ENCODE measurements at regions not wholly inside any gene's neighbourhood (a gene's known extent, or its start where the extent isn't known, plus 50 kb on each side); places are given as distances from the start of the nearest gene placed in this dataset.

DNA sequence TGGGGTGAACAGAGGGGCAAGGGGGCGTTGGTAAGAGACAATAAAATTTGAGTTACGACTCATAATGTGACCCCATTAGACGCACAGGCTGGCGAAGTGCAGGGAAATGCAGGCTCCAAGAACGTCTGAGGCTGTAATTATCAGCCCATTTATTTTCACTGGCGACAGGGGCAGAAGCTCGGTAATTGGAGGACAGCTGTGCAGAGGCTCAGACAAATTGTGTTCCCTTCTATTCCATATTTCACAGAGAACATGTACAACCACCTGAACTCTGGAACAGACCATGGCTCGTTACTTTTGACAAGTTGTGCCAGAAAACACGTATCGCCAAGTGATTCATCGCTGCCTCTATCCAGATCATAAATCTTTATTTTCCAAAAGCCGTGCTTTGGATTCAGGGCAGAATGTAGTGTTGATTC is 137.3 kb upstream of the FRMD4A start:
- no peak for DNase-seq (ENCODE audit: low spot score)

DNA sequence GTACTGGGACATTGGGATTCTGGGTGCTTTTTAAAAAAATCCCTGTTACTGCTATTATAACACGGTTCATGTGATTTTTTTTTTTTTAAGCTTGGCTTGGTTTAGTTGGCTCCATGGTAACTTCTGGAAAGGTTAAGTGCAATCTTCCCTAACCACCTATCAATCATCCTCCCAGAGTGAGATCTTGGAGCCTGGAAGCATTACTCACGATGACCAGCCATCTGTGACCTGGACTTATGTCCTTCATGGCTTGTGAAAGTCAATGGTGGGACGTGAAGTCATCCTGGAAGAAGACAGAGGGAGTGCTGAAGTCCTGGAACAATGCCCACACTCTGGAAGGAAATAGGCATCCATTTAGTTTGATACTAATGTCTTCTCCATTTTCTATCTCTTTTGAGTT is 135.5 kb upstream of the FRMD4A start:
- no peak for DNase-seq (ENCODE audit: low spot score)

DNA sequence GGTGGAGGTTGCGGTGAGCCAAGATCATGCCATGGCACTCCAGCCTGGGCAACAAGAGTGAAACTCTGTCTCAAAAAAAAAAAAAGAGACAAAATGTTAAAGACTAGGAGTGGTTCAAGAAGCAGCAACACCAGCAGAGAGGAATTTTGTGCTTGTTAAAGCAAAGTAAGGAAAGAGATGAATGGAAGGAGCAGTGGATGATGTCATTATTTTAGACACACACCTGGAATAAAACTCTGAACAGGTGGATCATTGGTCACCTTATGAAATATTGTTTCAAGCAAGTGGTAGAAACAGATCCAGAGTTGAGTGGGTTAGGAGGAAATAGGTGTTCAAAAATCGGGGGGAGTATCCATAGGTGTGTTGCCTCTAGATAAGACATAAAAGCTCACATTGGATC is 129.7 kb upstream of the FRMD4A start:
- no peak for DNase-seq (ENCODE audit: low spot score)

DNA sequence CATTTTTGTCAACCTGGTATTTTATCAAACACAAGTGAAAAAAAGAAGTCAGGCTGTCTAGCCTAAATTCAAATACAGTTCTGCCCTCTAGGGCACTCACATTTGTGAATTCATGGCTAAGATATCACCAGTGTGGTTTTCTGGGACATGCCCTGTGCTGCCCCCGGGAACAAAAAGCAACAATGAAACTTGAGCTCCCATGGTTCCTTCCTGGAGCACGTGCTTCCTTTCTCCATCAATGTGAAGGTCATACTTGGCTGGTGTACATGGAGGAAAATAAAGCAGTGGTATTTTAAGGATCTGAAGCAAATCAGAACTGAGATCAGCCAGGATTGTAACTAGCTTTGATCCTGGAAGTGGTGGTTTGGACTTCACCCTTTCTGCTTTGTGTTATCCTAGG is 128.9 kb upstream of the FRMD4A start:
- DNase-seq (ENCODE audit: low spot score), result no peak

DNA sequence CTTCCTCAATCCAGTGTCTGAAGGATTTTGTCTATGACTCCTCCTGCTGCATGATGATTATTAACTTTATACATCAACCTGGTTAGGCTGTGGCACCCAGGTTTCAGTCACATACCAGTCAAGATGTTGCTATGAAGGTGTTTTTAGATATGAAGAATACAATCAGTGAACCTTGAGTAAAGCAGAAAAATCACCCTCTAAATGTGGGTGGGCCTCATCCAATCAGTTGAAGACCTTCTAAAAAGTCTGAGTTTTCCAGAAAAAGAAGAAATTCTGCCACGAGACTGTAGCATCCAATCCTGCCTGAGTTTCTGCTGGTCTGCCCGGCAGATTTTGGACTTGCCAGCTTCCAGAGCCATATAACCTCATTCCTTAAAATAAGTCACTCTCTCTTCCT is 126.1 kb upstream of the FRMD4A start:
- DNase-seq (ENCODE audit: low spot score), result no peak

DNA sequence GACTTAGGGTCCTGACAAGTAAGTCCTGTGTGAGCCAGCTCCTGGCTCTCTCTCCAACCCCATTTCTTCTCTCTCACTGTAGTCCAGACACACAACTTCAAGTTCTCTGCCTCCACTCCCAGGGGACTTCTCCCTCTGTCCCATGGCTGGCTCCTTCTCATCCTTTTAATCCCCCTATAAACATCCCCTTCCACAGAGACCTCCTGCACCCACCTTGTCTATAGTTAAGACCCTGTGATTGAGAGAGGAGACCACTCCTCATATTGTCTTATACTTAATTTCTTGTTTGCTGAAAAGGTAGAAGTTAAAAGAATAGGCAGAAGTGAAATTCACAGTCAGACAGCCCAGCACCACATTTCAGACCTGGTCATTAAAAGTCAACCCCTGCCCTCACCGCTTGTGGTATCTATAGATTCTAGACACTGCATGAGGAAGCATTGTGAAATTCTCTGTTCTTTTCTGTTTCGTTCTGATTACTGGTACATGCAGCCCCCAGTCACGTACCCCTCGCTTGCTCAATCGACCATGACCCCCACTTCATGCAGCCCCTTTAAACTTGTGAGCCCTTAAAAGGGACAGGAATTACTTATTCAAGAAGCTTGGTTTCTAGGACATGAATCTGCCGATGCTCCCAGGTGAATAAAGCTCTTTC is 125.6 kb upstream of the FRMD4A start:
- DNase-seq (ENCODE audit: low spot score), result no peak

DNA sequence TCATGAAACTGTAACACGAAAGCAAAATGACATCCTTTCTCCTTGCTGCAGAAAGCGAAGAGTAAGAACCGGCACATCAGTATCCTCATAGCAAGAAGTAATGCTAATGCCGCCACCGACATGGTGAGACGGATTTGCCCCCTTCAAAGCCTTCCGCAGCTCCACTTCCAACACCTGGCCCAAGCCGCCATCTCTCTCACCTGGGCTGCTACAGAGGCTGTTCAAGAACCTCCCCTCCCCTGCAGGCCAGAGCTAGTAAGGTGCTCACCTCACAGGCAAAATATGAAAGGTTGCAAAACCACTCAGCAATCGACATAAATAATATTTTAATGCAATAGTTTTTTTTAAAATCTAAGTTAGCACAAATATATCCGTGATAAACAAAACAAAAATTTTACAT is 123.9 kb upstream of the FRMD4A start:
- no peak for DNase-seq (ENCODE audit: low spot score)

DNA sequence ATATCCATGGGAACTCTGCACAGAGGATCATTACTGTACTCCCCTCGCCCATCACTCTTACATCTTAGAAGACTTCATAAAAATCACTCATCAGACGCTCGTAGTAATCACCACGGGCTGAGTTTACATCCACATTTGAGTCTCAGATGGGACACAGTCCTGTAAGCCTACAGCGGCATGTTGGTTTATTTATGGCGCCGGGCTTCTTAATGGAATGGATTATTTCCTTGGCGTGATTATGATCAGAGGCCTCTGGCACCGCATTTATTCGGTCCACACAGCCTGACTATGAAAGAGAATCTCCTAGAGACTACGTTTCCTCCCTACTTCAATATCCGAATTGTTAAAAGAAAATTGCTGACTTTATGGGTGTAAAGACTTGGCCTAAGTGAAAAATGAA is 123.5 kb upstream of the FRMD4A start:
- DNase-seq (ENCODE audit: low spot score), result no peak

DNA sequence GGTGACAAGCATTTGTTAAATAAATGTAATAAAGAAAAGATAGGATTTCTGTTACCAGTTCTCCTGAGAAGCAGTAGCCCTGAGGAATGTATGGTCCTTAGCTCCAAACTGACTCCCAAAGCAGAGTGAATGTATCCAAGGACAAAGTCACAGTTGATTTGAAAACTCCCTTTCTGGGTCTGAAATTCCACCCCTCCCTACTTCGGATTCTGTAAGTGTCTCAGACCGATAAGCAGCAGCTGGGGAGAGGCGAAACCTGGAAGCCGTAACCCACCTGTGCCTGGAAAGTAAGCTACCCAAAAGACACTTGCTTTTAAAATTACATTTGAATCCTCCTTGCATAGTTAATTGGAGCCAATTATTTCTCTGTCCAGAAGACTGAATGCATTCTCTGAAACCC is 122.9 kb upstream of the FRMD4A start:
- no peak for DNase-seq (ENCODE audit: low spot score)

DNA sequence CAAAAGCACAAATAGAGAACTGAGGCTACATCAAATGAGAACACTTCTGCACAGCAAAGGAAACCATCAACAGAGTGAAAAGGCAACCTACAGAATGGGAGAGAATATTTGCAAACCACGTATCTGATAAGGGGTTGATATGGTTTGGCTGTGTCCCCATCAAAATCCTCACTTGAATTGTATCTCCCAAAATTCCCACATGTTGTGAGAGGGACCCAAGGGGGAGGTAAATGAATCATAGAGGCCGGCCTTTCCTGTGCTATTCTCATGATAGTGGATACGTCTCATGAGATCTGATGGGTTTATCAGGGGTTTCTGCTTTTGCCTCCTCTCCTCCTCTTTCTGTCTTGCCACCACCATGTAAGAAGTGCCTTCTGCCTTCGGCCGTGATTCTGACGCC is 120.6 kb upstream of the FRMD4A start:
- no peak for DNase-seq (ENCODE audit: low spot score)

DNA sequence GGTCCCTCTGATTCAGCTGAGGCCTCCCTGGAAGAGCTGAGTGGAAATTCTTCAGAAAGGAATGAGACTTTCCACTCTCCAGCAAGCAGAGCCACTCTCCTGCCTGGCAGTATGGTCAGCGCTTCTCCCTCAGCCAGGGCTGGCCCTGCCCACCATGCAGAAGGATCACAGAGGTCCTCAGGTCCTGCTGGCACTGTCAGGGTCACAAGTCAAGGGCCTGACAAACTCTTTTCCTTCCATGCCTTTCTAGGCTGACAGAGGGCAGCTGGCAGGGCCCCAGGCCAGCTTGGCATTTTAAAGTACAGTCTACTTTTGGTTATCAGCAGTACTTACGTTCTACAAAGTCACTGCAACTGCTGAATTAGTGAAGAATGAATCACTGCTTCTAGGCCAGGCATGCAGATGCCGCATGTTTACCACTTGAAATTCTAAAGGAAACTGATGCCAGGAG is 119.3 kb upstream of the FRMD4A start:
- DNase-seq (ENCODE audit: low spot score), result peak; percentile 39

DNA sequence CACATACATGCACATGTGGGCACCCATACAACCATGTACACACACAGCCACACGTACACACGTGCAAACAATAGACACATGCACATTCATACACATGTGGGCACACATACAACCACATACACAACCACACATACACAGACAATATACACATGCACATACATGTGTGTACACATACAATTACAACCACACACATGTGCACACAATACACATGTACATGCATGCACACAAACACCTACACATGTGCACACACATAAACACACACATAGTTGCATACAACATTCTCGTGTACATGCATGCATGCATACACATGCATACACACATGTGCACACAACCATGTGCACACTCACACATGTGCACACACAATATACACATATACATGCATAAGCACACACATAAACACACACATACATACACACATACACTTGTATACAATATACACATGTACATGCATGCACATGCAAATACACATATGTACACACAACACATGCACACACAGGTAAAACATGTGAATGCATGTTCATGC is 118.6 kb upstream of the FRMD4A start:
- DNase-seq (ENCODE audit: low spot score), result no peak

DNA sequence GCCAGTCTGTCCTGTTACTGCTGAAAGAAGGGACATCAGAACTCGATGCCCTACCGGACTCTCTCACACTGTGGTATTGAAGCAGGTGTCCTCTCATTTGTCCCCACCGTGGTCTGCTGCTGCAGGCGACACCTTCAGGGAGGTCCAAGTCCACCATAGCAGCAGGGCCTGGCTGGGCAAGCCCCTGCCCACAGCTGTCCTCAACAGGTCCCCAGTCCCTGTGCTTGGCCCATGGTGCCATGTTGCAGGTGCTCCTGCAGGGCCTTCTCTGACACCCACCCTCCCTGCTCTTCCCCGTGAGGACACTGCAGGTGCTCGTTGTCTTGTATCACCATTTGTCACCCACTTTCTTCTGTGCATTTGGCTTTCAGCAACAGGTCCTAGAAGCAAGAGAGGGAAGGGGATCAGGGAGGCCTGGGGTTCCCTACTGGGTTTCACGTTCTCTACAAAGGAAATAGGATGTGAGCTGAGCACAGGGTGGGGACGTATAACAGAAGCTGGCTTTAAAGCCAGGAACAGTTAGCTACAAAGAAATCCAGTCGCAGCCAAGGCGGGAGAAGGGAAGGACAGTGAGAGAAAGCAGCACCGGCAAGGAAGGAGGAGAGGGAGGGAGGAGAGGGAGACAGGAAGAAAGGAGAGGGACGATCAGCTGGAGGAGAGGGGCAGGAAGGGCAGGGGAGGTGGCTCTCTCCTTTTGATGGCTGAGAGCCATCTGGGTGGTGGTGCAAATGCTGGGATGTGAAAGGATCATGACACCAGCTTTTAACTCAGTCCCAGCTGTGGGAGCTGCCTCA is 117.7 kb upstream of the FRMD4A start:
- no peak for DNase-seq (ENCODE audit: low spot score)

DNA sequence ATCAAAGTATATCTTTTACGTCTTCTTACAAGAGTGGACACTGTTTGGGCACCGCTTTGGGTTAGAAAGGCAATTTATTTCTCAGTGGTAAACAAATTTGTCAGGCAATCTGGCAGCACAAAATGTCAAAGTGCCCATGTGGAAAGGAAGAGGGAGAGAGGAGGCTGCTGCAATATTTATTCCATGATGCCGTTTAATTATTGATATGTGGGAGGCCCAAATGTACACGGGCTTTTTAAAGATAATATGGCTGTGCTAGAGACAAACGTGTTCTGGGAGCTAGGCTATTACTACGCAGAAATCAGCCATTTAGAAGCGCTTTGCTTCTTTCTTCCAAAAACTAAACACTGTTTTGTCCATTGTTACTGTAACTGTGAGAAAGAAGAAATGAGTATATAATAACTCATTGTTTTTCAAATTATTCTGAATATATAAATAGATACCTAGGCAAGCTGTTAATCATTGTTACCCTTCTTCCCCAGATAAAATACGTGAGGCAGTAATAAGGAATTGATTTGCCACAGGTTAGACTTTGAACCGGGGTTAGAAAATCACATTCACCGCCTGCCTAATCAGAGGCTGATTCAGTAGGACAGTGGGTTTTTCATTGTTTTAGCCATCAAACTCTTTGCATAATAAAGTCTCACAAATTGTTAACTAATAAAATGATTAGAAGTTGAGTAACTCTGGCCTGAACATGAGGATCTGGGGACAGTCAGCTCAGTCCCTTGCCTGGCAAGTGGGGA is 116.5 kb upstream of the FRMD4A start:
- DNase-seq (ENCODE audit: low spot score), result no peak

DNA sequence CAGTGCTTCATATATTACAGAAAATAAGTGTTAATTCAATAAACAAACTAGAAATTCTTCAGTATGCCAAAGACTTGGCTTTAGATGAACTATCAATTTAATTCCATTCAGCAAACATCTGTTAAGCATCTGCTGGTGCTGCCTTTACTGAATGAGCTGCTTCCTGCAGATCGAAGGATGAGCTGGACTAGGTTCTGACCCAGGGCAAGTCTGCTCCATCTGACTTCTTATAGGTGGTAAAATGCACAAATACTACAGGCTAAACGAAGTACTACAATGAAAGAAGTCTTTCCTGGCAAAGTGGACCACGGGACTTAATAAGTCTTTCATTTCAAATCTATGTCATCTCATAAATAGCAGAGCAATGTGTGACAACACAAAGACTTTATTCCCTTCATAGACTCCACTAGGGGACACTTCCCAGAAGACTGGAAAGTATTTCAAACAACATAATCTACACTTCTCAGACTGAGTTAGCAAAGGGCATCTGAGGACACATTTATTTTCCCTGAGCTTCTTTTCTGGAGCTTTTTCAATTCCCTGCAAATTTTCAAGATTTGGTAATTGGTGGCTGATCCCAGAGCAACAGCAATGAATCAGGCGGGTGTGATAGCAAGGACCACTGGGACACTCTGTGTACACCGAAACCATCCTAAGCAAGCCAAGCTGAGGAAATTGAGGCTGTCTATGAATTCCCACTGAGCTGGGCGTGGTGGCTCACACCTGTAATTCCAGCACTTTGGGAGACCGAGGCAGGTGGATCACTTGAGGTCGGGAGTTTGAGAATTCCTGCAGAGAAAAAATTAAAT is 108.9 kb upstream of the FRMD4A start:
- DNase-seq (ENCODE audit: low spot score), result no peak

DNA sequence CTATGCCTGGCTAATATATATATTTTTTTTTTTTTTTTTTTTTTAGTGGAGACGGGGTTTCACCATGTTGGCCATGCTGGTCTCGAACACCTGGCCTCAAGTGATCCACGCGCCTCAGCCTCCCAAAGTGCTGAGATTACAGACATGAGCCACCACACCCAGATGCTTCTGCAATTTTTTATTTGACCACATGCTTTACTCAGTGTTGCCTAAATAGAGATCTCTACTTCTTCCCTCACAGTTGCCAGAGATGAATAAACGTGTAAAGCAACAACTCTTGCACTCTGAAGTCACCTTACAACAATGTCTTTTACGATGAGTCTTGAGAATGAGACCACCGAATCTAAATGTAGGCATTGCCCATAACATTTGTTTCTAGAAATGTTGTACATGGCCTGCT is 107.9 kb upstream of the FRMD4A start:
- DNase-seq (ENCODE audit: low spot score), result no peak

DNA sequence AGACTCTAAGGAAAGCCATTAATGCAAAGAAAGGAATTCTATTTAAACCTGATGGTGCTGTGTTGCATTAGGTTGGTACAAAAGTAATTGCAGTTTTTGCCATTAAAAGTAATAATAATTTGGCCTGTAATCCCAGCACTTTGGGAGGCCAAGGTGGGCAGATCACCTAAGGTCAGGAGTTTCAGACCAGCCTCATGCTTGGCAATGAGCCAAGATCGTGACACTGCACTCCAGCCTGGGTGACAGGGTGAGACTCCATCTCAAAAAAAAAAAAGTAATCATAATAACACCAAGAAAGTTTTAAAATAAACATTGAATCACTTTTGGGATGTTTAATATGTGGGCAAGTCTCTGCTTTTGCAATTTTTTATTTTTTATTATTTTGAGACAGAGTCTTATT is 107.3 kb upstream of the FRMD4A start:
- DNase-seq (ENCODE audit: low spot score), result no peak

DNA sequence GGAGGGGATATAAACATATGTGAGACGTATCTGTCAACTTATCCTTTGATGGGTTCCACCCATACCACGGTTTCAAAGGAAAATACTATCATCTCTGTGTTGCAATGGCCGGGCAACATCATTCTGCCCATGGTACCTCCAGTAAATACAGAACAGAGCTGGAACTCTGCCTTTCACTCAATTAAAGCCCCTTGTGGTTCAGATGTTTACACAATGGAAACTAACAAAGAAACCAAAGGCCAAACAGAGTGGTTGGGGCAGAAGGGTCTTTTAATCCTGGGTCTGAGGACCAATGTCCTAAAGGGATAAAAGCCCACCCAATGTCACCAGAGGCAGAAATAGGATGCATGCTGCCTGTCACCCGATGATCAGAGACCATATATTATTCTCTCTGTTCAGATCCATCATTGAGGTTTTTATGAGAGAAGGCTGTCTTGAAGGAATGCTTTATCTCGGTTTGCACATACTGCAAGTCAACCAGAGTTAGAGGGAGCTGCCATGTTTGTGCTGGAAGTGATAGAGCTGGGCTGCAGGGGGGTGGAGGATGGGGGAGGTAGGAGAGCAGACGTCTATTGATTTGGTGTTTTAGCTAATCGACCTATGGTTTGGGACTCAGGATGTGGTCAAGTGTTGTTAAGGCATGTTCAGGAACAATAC is 105.4 kb upstream of the FRMD4A start:
- peak; percentile 58 for DNase-seq (ENCODE audit: low spot score)

DNA sequence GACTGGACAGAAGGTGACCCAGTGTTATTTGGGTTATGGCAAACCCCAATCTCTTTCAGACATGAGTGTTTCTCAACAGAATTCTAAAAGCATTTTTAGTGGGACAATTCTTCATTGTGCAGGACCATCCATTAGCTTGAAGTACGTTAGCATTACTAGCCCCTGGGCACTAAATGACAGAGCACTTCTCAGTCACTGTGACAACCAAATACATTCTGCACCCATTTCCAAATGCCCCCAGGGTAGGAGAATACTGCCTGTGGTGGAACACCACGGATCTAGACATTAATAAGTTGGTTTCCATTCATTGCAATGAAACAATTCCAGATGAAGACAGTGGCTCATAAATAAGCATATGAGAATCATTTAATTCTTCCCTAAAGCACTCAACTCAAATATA is 102.4 kb upstream of the FRMD4A start:
- no peak for DNase-seq (ENCODE audit: low spot score)

DNA sequence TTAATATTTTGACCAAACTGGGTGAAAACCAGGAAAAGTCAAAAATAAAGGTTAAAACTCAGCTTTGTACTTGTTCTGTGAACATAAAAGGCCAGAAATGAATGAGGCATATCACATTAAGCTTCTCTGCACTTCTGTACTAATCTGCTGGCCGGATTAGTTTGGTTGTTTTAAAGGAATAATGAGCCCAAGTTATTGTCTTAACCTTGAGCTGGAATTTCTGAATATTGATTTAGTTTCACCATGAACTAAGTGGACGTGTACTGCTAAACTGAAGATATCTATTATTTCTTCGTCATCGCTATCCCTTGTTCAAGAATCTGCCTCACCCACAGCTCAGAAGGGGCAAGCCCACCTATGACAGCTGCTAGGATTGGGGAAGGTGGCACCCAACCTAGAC is 101.1 kb upstream of the FRMD4A start:
- DNase-seq (ENCODE audit: low spot score), result no peak

DNA sequence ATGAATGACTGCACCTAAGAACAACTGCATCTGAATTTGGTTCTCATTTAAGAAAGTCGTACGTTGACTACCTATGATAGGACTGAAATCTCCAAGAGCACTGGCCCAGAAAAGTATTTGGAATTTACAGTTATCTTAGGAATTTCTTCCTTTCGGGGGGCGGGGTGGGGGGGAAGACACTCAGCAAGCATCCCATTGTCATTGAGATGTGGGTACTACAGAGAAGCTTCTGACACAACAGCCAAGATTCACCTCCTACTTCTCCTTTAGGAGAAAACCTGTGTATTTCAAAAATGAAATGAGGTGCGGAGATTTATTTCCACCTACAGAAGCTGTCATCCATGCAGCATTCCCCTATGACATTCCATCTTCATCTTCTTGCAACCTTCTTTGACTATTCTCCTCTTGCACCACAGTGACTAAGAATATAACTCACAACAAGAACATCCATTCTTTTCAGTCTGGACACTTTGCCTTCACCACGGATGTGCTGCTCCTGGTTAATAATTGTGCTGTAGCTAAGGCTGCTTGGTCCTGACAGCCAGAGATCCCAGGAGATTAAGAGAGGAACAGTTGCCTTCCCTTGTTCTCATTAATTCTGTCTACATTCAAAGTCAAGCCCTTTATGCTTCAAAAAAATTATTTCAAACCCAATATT is 98.4 kb upstream of the FRMD4A start:
- no peak for DNase-seq (ENCODE audit: low spot score)
